HG03469 (cell line): ENCODE measurements at regions not wholly inside any gene's neighbourhood (a gene's known extent, or its start where the extent isn't known, plus 50 kb on each side); places are given as distances from the start of the nearest gene placed in this dataset.

Experiments used
- ATAC-seq: cut with Tn5 transposase; IDR thresholded peaks from one replicate; pipeline ENCODE4 v1.9.1; 2021; ENCODE audit warnings: mild to moderate bottlenecking, moderate library complexity, moderate number of reproducible peaks; ENCODE audit not compliant: unreplicated experiment

DNA sequence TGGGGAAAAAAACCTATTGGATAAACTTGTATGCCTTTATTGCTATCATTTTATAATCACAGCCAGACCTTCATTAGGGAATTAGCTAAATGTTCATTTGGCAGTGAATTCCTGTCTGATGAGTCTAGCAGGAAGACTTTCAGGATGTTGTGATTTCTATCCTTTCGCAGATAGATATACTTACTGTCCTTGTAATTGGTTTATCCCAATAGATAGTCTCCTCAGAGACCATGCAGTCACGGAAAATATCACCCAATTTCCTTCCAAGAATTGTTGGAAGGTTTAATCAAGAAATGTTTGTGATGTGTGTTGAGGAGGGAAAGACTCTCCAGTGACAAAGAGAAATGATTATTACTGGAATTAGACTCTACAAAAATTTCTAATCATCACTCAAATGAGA is 1937.9 kb upstream of the WWC1 start:
- ATAC-seq, result no peak

DNA sequence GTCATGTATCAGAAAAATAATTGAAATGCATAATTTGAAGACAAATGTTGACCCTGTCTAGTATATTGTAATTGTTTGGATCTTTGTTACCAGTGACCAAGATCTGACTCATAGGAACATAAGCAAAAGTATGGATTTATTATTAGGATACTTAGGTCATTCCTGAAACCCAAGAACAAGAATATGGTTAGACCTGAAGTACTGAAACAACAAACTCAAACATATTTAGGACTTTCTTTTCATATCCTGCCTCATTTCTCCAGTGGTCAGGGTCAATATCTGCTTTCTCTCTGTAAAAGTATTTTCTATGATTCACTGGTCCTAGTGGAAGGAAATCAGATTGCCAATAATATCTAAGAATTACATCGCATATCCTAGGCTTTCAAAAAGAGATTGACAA is 1937.1 kb upstream of the WWC1 start:
- ATAC-seq, result no peak

DNA sequence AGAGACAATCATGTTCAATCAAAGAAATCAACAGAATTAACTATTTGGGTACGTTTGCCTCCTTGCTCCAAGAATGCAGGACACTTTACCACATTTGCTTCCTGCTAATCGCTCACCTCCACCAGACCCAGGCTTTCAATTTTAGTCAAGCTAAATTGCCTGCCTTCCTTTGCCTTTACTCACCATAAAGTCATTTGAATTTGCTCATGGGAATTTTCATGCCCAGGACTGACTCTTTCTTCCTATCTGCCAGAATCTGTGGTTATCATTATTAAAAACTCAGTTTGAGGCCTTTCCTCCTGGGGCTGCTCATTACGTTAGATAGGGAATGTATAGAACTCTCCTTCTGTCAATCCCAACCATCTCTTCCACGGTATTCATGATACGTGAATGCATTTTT is 1935.3 kb upstream of the WWC1 start:
- ATAC-seq, result no peak

DNA sequence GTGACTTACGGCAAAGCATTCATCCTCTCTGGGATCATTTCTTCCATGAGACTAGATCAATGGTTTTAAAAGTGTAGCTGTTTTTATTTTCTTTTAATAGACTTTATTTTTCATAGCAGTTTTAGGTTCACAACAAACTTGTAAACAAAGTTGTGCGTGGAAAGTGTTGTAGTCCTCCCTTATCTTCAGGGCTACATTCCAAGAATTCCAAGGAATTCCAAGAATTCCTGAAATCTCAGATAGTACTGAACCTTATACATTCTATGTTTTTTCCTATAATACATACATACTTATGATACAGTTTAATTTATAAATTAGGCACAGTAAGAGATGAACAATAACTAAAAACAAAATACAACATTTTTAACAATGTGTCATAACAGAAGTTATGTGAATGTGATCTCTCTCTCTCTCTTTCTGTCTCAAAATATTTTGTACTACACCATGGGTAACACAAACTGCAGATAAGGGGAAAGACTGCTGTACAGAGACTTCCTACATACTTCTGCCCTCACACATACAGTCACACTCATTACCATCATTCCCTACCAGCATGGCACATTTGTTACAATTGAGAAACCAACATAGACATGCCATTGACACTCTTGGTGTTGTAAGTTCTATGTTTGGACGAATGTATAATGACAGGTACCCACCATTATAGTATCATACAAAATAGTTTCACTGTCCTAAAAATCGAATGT is 1933.2 kb upstream of the WWC1 start:
- no peak for ATAC-seq

DNA sequence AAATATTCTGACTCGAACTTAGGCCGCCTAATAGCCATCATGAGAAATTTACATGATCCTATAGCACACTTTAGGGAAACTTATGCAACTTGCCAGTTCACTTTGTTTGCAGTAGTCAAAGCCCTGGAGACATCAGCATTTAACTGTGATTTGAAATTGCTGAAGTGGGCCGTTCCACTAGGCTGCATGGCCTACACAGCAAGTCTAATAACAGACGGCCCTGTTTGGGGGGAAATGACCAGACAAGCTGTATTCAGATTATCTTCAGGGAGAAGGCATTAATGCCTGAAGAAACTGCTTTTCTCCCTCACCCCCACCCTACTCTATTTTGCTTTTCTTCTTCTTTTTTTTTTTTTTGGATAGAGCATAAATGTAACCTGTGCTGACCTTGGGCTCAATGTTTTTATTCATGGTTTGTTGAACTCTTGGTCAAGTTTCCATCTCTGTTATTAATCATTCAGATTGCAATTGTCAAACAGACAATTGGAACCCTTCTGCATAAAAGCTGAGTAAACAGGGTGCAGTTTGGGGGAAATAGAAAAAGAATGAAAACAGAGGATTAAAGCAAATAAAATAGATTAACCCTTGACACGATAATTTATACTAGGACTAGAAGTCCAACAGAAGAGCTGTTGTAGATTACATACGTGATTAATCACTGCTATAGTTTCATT is 1928.2 kb upstream of the WWC1 start:
- no peak for ATAC-seq

DNA sequence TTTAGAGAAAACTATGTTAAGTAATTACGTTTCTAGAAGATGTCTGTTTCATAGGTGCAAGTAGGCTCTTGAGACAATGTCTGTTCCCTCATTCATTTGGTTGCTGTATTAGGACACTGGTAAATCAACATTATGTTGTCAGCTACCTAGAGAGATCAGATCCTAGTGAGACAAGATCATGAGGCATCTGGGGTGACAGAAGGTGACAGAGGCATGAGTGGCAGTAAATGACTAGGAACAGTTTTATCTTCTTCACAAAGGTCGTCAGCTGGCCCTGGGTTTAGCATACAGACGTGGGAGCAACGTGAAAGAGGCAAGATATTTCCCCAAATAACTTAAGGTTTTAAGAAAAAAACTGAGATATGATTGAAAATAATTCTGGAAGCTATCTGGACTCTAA is 1926.3 kb upstream of the WWC1 start:
- no peak for ATAC-seq

DNA sequence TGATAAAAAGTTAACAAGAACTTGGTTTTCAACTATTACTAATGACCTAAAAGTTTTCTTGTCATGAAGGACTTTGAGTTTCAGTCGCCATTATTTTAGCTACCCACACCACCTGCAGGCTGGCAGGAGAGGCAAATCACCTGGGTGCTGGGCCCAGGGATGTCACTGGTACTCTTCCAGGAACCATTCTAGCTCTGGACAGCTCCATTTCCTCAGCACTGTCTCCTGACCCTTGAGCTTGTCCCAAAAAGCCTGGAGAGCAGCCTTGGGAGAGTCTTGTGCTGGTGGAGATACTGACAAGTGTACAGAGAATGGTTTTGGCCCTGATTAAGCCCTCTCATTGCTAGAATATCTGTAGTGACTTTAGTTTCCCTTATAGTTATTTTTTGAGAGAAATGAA is 1924.1 kb upstream of the WWC1 start:
- ATAC-seq, result no peak

DNA sequence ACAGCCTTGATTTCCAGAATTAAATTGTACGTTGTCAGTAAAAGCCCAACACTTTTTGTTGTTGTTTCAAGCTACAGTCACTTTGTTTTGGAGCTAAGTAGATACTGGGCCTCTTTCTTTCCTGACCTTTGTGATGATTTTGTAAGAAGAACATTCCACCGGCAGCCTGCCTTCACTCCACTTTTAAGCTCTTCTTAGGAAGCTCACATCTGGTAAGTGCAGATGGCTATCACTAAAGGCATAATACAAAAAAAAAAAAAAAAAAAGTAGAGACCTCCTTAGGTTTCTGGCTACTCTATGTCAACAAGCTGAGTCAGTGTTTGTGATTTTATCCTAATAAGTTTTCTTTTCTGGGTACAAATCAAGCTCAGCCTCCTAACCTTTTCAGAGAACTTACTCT is 1922.1 kb upstream of the WWC1 start:
- ATAC-seq, result no peak

DNA sequence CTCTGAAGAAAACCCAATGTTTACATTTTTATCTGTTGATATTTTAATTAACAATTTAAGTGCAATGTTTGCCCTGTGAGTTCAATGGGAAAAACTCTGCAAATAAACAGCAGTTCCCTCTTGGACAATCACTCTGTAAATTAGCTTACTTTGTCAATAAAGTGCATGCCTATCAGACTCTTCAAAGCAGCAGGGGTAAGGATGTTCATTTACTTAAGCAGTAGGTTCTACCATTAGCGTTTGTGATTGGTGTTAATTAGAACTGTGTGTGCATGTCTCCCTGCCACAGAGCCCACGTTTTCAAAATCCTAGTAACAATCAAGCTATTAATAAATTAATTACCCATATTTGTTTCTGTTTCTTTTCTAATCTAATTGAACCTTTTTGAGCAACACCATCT is 1921.6 kb upstream of the WWC1 start:
- no peak for ATAC-seq

DNA sequence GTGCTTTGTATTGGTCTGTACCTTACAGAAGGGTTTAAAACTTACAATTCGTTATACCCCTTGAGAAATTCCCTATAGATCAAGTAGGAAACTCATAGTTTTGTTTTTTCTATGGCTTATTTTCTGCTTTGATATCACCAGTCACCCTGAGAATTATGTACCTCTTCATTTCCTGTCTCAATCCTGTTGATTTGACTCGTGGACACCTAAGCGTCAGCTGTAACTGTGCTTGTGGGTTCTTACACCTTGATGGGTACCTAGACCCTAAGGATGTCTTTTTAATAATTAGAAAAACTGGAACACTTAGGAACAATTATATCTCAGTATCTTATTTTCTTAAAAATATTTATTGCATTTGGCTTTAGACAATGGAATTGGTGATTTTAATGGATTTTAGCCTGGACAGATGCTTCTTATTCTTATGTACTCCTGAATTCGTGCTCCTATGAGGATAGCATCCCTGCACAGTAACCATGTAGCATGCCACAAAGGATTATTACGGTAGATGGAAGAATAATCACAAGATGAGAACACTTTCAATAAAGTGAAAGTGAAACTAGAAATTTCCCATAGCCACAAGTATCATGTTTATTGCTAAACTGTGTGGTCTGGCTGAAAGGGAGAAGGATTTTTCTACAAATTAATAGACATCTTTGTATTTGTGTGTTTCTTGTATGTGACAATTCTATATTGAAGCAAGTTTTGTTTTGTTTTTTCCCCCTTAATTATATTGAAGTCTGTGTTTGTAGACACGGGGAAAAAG is 1920.3 kb upstream of the WWC1 start:
- ATAC-seq, result no peak

DNA sequence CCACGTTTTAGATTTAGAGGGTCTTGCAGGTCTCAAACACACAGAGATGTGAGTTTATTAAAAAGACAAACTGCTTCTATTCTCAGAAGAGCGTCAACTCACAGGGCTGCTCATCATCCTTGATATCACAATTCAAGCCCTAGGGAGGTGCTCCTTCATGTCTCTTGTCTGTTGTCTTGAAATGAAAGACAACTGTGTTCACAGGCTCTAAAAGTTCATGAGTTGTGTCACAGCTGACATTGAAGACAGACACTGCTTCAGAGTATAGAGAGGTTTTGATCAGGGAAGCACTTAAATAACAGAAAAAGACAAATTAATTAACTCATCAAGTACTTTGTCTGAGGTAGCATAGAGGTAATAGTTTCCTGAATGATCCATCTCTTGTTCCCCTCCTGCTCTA is 1917.6 kb upstream of the WWC1 start:
- no peak for ATAC-seq

DNA sequence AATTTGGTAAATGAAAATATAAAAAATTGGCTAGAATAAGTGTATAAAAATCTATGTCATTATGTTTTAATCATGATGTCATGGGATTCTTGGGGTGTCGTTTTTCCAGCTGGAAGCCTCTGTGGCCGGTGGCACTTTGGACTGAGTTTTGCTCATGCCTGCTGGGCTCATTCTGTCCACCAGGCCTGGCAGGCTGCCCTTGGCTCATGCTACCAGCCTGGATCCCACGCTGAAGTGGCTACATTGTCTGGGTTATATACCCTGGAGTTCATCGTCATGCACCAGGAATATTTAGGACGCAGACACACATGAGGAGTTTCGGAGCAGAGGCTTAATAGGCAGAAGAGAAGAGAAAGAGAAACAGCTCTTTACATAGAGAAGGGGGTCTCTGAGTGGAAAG is 1913.7 kb upstream of the WWC1 start:
- ATAC-seq, result no peak

DNA sequence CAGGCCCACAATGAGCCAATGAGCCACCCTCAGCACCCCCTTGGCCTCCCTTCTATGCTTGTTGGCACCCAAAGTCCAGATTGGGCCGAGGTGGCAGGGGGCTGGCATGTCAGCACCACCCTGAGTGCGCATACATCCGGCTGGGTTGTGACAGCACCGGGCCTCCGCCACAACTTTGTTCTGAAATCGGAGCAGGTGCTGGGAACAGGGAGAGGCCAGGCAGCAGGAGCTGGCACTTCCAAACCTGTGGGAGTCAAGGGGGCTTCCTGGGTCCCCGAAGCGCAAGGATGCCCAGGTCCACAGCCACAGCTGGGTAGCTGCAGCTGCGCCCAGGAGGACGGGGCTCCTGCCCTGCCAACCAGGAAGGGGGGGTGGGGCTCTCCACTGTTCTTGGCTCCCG is 1911.9 kb upstream of the WWC1 start:
- ATAC-seq, result no peak

DNA sequence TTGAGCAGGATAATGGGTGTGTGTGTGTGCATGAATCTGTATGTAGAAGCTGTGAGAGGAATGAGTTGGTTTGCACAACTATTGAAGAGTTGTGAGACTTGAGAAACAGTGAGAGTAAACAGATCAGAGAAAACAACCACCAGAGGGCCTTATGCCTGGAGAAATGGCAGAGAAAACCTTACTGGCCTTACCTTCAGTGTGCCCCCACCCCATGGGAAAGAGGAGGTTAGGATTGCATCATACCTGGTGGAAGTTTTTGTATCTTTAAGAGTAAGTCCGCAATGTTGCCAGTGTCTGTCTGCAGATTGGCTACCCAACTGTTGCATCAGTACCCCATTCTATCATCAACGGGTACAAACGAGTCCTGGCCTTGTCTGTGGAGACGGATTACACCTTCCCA is 1909.4 kb upstream of the WWC1 start:
- no peak for ATAC-seq

DNA sequence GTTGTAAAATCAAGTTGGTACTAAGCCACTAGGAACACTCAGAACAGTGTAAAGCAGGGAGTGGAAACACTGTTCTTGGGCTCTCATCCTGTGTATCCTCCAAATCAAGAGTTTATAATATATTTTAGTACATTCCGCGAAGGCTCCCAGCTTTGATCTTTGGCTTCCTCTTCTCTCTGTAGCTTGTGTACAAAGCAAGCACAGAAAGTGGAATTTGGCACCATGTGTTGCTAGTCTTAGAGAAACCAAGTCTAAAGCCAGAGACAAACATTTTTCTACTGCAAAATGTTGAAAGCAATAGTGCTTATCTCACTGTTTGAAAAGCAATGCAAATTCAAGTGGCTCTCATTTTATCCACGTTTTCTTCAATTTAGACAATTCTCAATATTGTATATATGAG is 1893.3 kb upstream of the WWC1 start:
- ATAC-seq, result no peak

DNA sequence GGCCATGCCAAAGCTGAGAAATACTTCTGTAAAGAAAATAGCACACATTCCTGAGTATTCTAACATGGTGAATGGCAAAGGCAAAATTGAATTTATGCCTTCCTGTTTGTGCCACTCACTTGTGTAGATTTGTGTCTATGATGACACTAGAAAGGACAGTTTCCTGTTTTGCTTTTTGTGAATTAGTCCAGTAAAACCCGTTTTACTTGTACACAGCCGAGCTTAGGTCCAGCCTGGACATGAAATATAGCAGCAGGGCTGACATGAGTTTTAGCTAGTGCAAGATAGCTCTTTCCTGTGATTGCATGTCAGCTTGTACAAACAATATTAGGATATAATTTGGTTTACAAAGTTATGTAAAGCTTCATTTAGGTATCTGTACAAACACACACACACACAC is 1891.7 kb upstream of the WWC1 start:
- no peak for ATAC-seq

DNA sequence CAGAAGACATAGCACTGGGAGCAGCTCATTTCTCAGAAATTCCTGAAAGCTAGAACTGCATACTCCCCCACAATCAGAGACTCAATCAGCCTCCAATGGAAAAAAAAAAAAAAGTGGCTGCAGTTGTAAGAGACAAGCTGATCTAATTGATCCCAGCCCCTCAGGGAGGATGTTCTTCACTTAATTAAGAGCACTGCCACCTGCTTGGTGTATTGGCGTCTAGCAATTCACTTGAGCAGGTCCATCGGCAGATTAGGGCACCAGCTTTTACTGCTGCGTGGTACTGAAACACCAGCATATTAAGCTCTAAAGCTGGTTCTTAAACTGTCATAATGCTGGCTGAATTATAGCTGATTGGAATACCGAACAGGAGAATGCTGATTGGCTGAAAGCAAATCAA is 1890.1 kb upstream of the WWC1 start:
- no peak for ATAC-seq

DNA sequence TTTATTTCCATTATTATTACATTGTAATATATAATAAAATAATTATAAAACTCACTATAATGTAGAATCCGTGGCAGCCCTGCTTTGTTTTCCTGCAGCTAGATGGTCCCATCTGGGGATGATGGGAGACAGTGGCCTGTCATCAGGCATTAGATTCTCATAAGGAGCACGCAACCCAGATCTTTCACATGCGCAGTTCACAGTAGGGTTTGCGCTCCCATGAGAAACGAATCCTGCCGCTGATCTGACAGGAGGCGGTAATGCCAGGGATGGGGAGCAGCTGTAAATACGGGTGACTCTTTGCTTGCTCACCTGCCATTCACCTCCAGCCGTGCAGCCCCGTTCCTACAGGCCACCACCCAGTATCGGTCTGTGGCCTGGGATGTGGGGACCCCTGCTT is 1879.3 kb upstream of the WWC1 start:
- no peak for ATAC-seq

DNA sequence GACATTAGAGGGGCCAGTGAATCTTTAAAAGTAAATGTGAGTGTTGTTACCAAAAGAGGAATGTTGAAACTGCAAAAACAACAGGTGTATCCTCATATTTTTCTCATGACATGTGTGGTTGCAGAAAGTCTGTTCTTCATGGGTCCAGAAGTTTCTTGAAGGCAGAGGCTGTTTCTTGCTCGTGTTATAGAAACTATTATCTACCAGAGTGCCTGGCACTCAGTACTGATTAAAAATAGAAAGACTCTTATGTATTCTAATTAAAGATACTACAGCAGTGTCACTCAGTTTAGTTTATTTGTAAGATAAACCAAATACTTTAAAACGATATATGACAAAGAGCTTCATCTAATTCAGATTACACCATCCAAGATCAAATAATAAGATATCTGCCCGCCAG is 1864.2 kb upstream of the WWC1 start:
- no peak for ATAC-seq

DNA sequence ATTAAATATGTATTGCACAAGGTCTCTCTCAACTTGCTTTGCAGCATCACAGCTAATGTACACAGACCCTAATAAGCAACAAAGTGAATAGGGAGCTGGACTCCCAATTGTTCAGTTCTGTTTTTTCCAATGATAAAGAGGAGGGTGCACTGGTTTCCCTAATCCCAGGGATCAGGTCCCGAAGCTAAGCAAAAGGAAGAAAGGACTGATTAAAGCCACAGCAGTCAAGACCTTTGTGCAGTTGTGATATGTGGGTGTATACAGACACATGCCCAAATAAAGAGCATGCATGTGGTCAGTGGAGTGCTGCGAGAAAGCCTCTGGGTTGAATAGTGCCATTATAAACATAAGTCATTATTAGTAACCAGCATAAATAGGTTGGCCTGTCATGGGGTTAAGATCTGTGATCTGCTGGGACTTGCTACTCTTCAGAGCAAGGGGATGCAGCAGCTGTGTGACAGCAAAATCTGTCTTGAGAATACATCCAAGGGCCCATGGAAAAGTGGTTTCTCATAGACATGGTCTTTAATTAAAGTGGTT is 1863.1 kb upstream of the WWC1 start:
- ATAC-seq, result no peak

DNA sequence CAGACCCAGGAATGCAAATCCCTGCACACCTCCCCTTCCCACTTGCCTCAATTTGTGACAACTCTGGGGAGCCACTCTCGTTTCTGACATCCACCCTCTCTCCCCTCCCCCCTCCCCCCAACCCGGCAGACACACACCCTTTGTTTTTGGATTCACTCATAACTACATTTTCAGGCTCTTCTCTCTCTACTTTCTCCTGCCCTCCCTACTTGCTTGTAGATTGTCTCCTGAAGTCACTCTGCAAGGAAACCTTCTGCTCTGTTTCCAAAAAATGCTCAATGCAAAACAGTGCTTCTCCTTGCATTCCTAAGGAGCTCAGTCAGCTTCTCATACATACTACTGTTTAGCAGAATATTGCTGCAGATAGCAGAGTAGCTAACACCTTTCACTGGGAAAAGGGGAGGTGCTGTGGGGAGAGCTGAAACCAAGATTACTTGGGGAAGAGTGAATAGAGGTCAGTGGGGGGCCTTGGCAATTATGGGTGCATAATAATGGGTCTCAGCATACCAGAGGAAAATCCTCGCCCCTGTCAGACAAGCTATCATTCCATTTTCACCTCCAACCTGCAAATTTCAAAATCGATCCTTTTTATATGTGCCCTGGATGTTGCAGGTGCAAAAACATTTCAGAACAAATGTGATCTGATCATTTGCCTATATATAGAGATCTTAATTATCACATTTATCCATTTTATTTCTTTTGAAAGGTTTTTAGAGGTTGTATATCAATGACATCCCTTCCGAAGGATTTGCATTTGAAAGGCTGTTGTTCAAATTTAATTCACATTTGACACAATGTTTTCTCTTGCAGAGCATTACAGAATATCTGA is 1860.7 kb upstream of the WWC1 start:
- no peak for ATAC-seq
